ENCODE measurements at regions not wholly inside any gene's neighbourhood (a gene's known extent, or its start where the extent isn't known, plus 50 kb on each side); places are given as distances from the start of the nearest gene placed in this dataset.

DNA sequence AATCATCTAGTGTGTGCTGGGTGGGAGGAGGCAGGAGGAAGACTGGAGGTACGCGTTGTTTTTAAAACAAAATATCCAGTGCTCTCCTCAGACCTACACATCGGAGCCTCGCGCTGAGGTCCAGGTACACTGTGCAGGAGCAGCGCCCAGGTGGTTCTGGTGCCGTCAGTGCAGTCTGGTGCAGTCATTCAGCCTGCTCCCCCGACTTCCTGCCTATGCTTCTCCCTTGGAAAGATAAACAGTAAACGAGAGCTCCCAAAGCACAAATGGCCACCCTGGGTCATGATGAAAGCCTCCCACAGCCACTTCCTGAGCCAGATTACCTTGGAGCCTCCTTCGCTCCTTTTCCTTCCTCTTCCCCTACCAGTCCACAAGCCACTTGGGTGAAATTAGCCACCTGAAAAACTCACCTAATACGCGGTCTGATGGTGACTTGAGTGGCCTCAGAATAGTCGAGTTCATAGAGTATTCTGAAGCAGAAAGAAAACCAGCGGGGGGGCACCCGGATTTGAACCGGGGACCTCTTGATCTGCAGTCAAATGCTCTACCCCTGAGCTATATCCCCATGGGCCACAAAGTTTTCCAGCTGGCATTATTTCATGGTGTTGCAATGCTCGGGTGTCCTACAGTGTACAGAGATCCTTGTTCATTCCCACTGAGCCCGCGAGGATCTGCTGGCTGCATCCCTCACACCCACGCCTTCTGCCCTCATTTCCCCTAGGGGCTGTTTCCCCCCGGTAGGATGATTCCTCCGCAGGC is 82.5 kb downstream of the ZNF467 start (continued):
- TF ChIP-seq, protein P1, sequence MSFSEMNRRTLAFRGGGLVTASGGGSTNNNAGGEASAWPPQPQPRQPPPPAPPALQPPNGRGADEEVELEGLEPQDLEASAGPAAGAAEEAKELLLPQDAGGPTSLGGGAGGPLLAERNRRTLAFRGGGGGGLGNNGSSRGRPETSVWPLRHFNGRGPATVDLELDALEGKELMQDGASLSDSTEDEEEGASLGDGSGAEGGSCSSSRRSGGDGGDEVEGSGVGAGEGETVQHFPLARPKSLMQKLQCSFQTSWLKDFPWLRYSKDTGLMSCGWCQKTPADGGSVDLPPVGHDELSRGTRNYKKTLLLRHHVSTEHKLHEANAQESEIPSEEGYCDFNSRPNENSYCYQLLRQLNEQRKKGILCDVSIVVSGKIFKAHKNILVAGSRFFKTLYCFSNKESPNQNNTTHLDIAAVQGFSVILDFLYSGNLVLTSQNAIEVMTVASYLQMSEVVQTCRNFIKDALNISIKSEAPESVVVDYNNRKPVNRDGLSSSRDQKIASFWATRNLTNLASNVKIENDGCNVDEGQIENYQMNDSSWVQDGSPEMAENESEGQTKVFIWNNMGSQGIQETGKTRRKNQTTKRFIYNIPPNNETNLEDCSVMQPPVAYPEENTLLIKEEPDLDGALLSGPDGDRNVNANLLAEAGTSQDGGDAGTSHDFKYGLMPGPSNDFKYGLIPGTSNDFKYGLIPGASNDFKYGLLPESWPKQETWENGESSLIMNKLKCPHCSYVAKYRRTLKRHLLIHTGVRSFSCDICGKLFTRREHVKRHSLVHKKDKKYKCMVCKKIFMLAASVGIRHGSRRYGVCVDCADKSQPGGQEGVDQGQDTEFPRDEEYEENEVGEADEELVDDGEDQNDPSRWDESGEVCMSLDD (CRISPR knock-in tag; IDR thresholded peaks at IDR 0.05; ENCODE audit: borderline replicate concordance) = peak; percentile 68; the same call in 1 of the 2 replicates
- TF ChIP-seq, protein P2, sequence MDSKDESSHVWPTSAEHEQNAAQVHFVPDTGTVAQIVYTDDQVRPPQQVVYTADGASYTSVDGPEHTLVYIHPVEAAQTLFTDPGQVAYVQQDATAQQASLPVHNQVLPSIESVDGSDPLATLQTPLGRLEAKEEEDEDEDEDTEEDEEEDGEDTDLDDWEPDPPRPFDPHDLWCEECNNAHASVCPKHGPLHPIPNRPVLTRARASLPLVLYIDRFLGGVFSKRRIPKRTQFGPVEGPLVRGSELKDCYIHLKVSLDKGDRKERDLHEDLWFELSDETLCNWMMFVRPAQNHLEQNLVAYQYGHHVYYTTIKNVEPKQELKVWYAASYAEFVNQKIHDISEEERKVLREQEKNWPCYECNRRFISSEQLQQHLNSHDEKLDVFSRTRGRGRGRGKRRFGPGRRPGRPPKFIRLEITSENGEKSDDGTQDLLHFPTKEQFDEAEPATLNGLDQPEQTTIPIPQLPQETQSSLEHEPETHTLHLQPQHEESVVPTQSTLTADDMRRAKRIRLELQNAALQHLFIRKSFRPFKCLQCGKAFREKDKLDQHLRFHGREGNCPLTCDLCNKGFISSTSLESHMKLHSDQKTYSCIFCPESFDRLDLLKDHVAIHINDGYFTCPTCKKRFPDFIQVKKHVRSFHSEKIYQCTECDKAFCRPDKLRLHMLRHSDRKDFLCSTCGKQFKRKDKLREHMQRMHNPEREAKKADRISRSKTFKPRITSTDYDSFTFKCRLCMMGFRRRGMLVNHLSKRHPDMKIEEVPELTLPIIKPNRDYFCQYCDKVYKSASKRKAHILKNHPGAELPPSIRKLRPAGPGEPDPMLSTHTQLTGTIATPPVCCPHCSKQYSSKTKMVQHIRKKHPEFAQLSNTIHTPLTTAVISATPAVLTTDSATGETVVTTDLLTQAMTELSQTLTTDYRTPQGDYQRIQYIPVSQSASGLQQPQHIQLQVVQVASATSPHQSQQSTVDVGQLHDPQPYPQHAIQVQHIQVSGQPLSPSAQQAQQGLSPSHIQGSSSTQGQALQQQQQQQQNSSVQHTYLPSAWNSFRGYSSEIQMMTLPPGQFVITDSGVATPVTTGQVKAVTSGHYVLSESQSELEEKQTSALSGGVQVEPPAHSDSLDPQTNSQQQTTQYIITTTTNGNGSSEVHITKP (CRISPR knock-in tag; IDR thresholded peaks at IDR 0.05; ENCODE audit: low read depth) = no peak
- TF ChIP-seq CBX5 (CRISPR knock-in tag; IDR thresholded peaks at IDR 0.05; ENCODE audit: borderline replicate concordance) (no peak), PHB2 (IDR thresholded peaks at IDR 0.05; ENCODE audit: partially characterized antibody) (no peak), RAD21 (CRISPR knock-in tag; IDR thresholded peaks at IDR 0.05) (peak; percentile 29; the same call in 1 of the 2 replicates), PAWR (CRISPR knock-in tag; IDR thresholded peaks at IDR 0.05; ENCODE audit: borderline replicate concordance) (no peak), KLF16 (CRISPR knock-in tag; IDR thresholded peaks at IDR 0.05) (peak in 1 of 2 experiments; percentile 84; a peak in 2 of 4 replicates), PITX1 (CRISPR knock-in tag; IDR thresholded peaks at IDR 0.05) (peak; percentile 15; the same call in 1 of the 2 replicates), ZNF3 (CRISPR knock-in tag; IDR thresholded peaks at IDR 0.05) (peak; percentile 97), MTA1 (CRISPR knock-in tag; IDR thresholded peaks at IDR 0.05; ENCODE audit: borderline replicate concordance) (no peak), ETV6 (CRISPR knock-in tag; conservative IDR thresholded peaks at IDR 0.05) (no peak; the same call in 1 of the 2 replicates), ZBTB8A (CRISPR knock-in tag; IDR thresholded peaks at IDR 0.05; ENCODE audit: borderline replicate concordance, low read depth) (no peak)
- TF ChIP-seq, protein P3, sequence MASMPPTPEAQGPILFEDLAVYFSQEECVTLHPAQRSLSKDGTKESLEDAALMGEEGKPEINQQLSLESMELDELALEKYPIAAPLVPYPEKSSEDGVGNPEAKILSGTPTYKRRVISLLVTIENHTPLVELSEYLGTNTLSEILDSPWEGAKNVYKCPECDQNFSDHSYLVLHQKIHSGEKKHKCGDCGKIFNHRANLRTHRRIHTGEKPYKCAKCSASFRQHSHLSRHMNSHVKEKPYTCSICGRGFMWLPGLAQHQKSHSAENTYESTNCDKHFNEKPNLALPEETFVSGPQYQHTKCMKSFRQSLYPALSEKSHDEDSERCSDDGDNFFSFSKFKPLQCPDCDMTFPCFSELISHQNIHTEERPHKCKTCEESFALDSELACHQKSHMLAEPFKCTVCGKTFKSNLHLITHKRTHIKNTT (CRISPR knock-in tag; IDR thresholded peaks at IDR 0.05) = 0 out of 2 replicates have a peak, but pooled peaks have one; percentile 71
- TF ChIP-seq, protein P4, sequence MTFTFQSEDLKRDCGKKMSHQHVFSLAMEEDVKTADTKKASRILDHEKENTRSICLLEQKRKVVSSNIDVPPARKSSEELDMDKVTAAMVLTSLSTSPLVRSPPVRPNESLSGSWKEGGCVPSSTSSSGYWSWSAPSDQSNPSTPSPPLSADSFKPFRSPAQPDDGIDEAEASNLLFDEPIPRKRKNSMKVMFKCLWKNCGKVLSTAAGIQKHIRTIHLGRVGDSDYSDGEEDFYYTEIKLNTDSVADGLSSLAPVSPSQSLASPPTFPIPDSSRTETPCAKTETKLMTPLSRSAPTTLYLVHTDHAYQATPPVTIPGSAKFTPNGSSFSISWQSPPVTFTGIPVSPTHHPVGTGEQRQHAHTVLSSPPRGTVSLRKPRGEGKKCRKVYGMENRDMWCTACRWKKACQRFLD (CRISPR knock-in tag; IDR thresholded peaks at IDR 0.05; ENCODE audit: borderline replicate concordance) = no peak
- TF ChIP-seq, protein P5, sequence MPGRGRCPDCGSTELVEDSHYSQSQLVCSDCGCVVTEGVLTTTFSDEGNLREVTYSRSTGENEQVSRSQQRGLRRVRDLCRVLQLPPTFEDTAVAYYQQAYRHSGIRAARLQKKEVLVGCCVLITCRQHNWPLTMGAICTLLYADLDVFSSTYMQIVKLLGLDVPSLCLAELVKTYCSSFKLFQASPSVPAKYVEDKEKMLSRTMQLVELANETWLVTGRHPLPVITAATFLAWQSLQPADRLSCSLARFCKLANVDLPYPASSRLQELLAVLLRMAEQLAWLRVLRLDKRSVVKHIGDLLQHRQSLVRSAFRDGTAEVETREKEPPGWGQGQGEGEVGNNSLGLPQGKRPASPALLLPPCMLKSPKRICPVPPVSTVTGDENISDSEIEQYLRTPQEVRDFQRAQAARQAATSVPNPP (CRISPR knock-in tag; IDR thresholded peaks at IDR 0.05) = peak; percentile 47; the same call in 1 of the 2 replicates
- TF ChIP-seq, protein P6, sequence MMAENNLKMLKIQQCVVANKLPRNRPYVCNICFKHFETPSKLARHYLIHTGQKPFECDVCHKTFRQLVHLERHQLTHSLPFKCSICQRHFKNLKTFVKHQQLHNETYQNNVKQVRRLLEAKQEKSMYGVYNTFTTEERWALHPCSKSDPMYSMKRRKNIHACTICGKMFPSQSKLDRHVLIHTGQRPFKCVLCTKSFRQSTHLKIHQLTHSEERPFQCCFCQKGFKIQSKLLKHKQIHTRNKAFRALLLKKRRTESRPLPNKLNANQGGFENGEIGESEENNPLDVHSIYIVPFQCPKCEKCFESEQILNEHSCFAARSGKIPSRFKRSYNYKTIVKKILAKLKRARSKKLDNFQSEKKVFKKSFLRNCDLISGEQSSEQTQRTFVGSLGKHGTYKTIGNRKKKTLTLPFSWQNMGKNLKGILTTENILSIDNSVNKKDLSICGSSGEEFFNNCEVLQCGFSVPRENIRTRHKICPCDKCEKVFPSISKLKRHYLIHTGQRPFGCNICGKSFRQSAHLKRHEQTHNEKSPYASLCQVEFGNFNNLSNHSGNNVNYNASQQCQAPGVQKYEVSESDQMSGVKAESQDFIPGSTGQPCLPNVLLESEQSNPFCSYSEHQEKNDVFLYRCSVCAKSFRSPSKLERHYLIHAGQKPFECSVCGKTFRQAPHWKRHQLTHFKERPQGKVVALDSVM (CRISPR knock-in tag; IDR thresholded peaks at IDR 0.05) = peak; percentile 36; the same call in 1 of the 2 replicates

Measured in HepG2 (cell line).